ENCODE measurements at regions not wholly inside any gene's neighbourhood (a gene's known extent, or its start where the extent isn't known, plus 50 kb on each side); places are given as distances from the start of the nearest gene placed in this dataset.

DNA sequence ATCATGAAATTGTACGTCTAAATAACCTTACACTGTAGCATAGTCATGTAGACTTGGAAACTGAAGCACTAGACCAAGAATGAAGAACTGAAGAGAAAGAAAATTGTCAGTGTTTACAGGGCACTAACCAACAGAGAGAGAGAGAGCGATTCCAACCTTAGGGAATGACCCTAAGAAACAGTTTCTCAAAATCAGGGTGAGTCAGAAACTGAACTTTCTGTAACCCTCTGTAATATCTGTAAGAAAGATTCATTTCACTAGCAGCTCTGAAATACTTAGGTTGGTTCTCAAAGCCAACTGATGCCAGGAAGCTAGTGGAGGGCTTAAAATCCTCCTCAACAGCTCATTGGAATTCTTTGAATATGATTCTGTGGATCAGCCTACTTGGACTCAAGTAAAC lies 936.9 kb downstream of the EFNB2 start:
- no peak overlapping the region for H3K4me3 ChIP-seq (ENCODE audit: low read depth, low read length)

DNA sequence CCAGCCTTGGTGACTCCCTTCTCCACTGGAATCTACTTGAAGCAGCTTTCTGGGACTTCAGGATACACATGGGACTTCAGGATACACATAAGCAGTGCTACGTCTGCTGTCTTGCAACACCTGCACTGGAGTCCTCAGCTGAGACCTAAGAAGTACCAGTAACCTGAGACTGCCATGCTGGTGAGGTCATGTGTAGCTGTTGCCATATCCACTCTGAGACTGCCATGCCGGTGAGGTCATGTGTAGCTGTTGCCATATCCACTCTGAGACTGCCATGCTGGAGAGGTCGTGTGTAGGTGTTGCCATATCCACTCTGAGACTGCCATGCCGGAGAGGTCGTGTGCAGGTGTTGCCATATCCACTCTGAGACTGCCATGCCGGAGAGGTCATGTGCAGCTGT lies 937.9 kb downstream of the EFNB2 start:
- no peak overlapping the region for H3K4me3 ChIP-seq (ENCODE audit: low read depth, low read length)

DNA sequence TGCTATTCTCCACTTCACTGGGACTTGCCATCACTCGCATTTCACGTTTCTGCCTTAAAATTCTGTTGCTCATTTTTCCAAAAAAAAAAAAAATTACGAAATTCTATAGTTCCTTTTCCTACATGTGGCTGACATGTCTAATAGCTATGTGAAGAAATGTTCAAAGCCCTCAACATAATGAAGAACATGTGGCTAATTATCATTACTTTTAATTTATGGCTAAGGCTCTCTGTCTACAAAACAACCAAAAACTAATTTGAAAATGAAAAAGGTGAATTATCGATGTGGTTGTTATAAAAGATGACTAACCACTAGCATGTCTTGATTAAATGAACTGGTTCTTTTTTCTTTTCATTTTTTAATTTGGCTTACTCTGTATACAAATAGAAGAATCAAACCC lies 940.0 kb downstream of the EFNB2 start:
- H3K4me3 ChIP-seq (ENCODE audit: low read depth, low read length): no peak overlapping the region

DNA sequence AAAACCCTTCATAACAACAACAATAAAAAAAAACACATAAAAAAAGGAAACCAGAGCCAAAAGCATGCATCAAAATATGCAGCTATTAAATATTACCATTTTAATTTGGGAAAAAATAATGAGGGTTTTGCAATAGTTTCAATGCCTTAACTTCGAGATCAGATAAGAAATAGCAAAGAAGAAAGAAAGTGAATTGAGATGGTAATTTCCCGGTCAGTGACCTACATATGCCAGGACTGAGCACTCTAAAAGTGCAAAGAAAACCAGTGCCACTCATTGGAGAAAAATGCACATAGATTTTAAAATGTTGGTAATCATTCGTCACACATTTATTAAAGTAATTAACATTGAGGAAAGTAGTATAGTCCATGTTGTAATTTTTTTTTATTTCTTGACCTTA lies 944.2 kb downstream of the EFNB2 start:
- H3K4me3 ChIP-seq (ENCODE audit: low read depth, low read length): no peak overlapping the region

DNA sequence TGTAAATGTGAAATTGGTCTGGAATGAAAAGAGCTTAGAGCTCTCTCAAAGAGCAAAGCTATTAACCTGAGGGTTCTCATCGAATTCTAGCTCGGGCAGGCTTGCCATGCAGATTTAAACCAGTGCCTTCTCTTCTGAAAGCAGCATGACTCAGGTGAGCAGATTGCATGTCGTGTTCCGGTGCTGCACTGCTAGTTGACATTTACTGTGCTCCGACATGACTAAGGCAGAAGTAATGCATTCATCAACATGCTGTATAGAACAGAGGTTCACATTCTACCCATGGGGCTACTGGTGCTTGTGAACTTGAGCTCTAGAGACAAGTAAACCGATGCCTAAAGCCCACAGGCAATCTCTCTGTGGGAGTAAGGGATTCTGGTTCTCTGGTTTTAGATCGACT lies 947.7 kb downstream of the EFNB2 start:
- no peak overlapping the region for H3K4me3 ChIP-seq (ENCODE audit: low read depth, low read length)

DNA sequence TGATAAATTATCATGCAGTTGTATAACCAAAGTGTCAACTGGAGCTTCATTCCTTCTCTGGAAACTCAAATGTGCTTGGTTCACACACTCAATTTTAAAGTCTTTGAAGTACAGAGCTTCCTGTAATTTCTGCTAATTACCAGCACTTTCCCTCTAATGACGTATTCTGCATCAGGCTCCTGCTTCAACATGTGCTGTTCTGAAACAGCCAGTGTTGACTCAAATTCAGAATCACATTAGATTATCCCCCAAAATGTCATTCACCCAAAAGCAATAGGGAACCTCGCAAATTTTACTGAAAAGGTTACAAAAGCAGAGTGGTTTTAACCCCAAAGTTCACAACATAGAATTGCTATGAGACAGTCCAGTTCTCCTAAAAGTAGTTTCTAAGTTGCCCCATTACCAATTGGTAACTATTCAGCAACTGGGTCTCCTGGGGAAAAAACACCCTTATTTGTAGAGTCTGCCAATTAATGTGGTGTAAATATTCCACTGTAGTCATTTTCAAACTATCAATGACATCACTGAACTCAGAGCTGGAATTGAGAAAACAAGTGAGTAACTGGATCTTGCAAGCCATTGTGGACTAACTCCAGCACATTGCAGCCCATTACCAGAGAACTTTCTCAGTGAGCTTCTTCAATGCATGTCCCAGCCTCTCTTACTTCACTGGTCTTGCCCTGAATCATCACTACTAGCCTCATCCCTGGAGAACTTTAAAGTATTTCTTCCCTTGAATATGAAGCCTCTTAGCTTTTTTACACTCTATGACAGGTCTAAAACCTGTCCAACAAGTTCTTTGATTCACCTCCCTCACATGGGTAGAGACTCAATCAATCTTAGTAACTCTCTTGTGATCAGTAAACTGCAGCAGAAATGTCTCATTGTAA lies 955.4 kb downstream of the EFNB2 start:
- no peak overlapping the region for H3K4me3 ChIP-seq (ENCODE audit: low read depth, low read length)

DNA sequence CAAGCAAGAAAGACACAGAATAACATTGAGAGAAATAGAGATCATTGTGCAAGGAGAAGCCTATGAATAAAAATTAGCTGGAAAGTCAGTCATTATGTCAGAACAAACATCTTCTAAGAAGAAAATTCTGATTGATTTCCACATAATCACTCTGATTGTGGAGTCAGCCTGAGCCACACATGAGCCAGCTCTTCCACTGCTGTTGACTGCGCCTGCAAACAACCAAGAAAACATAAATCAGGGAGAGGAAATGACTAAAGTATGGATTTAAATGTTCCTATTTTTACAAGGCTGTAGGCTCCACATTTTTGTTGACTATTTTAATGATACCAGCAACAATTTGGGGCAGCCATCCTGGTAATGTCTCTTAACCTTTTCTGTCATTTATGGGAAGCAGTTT lies 962.3 kb downstream of the EFNB2 start:
- no peak overlapping the region for H3K4me3 ChIP-seq (ENCODE audit: low read depth, low read length)

DNA sequence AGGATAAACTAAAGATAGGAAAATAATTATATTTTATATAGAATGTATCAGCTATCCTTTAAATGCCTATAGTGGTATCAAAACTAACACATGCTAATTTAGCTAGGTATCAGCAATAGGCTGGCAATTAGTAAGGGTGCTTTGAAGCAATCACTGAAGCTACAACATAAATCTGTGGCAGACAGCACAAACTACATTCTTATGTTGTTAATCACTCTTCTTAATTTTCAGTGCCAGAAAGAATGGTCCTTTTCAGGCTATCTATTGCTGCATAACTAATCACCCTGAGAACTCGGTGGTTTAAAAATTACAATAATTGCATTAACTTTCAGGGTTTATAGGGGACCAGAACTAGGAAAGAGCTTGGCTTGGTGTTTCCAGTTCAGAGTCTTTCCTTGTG lies 963.1 kb downstream of the EFNB2 start:
- no peak overlapping the region for H3K4me3 ChIP-seq (ENCODE audit: low read depth, low read length)

DNA sequence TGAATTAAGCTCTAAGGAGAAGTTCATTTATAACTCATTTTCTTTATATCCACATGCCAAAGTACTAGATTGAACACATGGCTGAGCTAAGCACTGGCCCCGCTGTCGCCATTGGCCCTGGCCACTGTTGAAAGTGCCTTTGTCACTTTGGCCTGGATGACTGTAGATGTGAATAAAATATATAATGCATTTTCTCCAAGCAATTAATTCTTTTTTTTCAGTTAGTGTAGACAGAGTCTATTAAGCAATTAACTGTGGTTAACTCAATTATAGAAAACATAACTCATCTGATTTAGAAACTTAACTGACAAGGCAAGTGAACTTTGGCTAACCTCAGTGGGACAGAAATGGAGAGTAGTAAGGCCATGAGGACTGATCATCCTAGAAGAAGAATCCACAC lies 965.6 kb downstream of the EFNB2 start:
- no peak overlapping the region for H3K4me3 ChIP-seq (ENCODE audit: low read depth, low read length)

DNA sequence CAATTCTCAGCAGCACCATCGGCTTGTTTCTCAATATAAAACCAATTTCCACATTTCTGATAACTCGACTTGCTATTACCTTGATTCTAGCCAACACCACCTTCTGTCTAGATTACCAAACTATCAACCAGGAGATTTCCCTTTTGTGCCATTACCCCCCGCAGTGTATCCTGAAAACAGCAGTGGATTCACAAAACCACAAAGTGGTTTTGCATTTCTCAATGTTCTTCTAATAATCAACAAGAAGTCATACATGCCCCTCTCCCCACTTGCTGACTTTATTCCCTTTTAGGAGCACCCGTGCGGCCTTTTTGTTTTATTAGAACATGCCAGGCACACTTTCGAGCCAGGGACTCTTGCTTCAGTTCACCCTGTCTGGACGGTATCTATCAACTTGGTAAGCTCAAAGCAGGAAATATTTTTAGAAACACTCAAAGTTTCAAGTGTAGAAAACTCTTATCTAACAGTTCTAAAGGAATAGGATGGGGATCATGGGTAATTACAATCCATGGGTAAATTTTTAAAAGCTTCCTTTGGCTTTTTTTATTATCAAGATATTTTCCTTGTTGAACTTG lies 967.4 kb downstream of the EFNB2 start:
- no peak overlapping the region for H3K4me3 ChIP-seq (ENCODE audit: low read depth, low read length)

DNA sequence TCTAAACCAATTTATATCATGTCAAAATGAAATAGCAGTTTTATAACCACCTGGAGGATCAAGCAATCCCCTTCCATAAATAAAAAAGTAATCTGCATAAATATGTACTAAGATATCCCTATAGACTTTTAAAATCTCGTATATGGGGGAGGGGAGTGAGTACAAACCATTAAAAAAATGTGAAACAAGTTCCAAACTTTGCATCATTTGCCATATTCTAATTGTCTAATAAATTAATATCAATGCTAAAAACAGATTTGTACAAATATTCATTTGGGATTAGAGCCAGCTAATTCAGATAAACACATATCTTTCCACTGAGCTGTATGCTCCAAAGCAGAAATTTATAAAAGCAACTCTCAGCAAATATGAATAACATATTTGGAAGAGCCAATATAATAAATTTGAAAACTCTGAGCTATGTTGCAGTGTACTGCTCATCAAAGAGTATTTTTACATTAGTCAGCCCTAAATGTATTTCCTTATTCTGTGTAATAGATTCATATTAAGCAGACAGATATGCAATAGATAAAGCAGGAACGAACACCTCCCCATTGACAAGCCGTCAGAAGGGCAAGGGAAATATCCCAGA lies 970.2 kb downstream of the EFNB2 start:
- no peak overlapping the region for H3K4me3 ChIP-seq (ENCODE audit: low read depth, low read length)

DNA sequence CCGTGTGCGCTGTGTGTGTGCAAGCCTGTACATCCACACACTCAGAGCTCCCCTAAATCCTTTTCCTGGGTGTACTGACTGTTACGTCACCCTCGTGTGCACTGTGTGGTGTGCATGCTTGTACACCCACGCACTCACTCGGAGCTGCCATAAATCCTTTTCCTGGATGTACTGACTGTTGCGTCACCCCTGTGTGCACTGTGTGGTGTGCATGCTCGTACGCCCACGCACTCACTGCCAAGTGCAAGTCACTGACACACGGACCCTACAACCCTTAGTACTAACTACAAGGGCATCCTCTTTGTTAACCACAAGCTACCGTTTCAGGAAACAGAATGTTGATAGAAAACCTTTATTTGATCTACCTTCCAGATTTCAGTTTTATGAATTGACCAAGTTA lies 983.4 kb downstream of the EFNB2 start:
- no peak overlapping the region for H3K4me3 ChIP-seq (ENCODE audit: low read depth, low read length)

DNA sequence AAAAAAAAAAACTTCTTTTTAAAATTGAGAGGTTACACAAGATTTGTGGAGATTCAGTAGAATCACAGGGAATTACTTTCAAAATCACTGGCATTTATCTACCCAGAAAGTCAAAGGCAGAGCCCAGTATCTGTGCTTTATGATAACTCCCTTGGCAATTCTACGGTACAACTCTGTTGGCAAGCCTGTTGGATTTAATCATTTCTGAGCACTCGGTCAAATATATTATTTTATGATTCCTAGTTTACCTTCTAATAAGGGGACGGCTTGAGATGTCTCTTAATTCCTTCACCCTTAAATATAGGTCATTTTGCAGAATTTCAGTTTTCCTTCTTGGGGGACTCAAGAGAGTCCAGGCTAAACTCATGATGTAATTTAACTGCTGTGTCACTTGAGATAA lies 987.6 kb downstream of the EFNB2 start:
- no peak overlapping the region for H3K4me3 ChIP-seq (ENCODE audit: low read depth, low read length)

DNA sequence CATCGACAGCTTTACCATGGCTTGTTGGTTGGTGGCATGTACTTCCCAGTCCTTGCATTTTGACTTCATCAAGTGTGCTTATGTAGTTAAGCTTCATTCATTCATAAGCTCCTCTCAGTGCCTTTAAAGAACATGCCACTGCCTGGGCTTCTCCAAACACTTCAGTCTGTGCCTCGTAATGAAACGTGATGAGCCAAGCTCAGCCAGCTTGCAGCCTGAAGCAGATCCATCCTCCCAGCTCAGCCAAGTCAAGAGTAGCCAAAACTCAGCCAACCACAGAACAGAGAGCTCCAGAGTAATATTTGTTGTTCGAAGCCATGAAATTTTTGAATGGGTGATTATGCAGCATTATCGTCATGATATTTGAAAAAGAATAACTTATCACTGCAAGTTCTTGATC lies 989.7 kb downstream of the EFNB2 start:
- H3K4me3 ChIP-seq (ENCODE audit: low read depth, low read length): no peak overlapping the region

DNA sequence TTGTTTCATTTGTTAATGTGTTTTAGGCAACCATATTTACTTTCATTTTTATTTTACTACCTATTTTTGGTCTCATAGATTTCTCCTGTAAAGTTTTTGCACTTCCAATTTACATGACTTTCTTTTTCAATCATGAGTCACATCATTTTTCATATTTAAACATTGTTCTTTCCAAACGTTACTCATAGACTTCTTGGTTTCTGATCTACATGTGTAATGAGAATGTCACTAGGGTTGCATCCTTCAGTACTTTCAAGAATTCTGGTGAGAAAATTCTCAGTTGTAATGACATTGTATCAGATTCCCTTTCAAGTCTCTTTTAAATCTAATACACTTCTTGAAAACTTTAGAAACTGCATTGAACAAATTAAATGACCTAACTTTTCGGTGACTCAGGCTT lies 991.7 kb downstream of the EFNB2 start:
- H3K4me3 ChIP-seq (ENCODE audit: low read depth, low read length): no peak overlapping the region

DNA sequence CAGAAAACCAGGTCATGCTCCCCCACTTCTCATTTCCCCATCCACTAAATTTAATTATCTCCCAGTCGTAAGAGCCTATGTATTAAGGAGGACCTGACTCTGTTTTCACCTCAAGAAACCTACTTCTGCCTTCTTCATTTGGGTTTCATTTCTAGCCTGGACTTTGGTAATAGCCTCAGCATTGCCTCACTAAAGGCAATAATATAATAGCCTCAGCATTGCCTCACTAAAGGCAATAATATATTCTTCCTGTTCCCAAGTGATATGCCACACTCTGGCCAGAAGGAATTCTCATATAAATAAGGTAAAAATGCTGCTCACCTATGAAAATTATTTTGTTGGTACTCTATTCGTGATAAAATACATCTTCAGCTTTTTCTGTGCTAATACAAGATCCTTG lies 993.9 kb downstream of the EFNB2 start:
- H3K4me3 ChIP-seq (ENCODE audit: low read depth, low read length): no peak overlapping the region

DNA sequence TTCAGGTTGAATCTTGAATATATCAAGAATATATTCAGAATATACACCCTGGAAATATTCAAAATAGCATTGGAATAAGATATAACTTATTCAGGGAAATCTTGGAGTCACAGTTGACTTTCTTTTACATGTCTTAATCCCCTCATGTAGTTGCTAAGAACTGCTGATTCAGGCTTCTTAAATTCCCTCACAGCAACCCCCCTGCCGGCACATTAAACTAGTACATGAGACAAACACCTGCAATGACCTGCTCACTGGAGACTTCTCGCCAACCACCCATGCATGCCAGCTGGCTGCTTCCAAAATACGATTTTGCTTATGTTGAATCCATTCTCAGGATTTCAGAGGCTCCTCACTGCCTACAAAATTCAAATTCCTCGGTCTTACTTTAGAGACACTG lies 997.1 kb downstream of the EFNB2 start:
- H3K4me3 ChIP-seq (ENCODE audit: low read depth, low read length): no peak overlapping the region

DNA sequence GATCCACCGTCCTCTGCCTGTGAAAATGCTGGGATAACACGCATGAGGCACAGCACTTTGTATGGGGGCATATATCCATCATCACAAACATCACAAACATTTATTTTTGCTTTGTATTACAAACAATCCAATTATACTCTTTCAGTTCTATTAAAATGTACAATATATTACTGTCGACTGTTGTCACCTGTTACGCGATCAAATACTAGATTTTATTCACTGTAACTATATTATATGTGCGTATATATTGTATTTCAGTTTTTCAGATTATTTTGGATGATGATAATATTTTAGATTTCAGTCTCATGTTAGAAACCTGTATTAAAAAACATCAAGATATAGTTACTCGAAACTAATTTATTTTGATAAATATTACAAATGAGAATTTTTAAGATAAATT lies 998.3 kb downstream of the EFNB2 start:
- H3K4me3 ChIP-seq (ENCODE audit: low read depth, low read length): no peak overlapping the region

DNA sequence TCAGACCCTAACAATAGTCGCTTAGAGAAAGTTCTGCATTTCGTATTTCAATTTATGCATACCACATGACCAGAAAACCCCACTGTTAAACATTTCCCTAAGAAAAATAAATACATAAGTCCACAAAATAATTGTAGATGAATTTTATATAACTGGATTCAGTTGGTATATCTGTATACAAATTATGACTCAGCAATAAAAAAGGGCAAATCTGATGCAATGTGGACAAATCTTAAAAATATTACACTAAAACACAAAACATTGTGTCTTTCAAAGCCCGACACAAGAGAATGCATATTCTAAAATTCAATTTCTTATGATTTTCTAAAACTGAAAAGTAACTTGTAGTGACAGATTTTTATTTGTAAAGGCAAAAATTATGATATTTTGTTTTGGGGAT lies 1005.0 kb downstream of the EFNB2 start:
- no peak overlapping the region for H3K4me3 ChIP-seq (ENCODE audit: low read depth, low read length)

DNA sequence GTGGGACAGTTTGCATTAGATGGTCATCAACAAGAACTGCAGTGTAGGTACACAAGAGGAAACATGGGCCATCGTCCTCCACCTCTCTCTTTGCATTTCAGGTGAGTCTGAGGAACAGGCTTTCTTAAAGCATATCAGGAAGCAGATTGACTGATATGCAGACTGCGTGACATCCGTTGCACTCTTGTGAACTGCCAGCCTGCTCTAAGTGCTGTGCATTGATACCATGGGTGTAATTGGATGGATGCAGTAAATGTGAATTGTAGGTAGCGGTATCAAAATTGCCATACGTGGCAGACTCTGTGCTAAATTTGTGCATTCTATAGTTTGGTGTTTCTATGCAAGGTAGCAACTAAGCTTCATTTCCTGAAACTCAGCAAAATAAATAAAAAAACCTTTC lies 1008.3 kb downstream of the EFNB2 start:
- H3K4me3 ChIP-seq (ENCODE audit: low read depth, low read length): no peak overlapping the region

DNA sequence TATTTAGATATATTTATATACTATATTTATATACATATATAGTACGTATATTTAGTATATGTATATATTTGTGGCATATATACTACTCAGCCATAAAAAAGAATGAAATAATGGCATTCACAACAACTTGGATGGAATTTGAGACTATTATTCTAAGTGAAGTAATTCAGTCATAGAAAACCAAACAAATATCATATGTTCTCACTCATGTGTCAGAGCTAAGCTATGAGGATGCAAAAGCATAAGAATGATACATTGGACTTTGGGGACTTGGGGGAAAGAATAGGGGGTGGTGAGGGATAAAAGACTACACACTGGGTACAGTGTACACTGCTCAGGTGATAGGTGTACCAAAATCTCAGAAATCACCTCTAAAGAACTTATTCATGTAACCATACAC lies 1015.7 kb downstream of the EFNB2 start:
- no peak overlapping the region for H3K4me3 ChIP-seq (ENCODE audit: low read depth, low read length)

DNA sequence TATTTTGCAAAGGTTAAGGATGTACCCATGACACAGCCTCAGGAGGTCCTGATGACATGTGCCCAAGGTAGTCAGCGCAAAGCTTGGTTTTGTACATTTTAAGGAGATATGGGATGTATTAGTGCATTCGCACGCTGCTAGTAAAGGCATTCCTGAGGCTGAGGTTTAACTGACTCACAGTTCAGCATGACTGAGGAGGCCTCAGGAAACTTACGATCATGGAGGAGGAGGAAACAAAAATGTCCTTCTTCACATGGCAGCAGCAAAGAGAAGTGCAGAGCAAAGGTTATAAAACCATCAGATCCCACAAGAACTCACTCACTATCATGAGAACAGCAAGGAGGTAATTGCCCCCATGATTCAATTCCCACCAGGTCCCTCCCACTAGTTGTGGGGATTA lies 1017.4 kb downstream of the EFNB2 start:
- H3K4me3 ChIP-seq (ENCODE audit: low read depth, low read length): no peak overlapping the region

Measured in iPS-11a (cell line).